ENCODE measurements at regions not wholly inside any gene's neighbourhood (a gene's known extent, or its start where the extent isn't known, plus 50 kb on each side); places are given as distances from the start of the nearest gene placed in this dataset.

DNA sequence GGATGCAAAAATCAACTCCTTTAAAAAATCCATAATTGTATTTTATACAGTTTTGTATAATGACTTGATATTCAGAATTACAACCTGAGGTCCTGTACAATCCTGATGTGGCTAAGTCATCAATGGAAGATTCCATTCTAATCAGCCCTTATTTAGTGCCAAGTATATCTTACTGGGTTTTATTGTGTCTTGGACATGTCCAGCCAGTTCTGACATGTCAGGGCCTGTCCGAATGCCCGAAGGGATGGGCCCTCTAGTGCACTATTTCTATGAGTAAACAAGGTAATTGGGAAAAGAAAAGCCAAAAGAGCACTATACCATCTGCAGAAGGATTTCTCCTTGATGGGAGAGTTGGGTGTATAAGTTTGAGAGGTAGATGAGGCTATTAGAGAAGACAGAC, 412.9 kb downstream of the METTL15 start:
- no peak overlapping the region for H3K4me3 Mint-ChIP-seq (ENCODE audit: unreplicated experiment)
- no peaks in the 10 kb centered on the region for H3K27me3 Mint-ChIP-seq (ENCODE audit: insufficient read depth, unreplicated experiment)
- intact Hi-C loops (cut with micrococcal nuclease; ENCODE audit: unreplicated experiment) = no loop called here

DNA sequence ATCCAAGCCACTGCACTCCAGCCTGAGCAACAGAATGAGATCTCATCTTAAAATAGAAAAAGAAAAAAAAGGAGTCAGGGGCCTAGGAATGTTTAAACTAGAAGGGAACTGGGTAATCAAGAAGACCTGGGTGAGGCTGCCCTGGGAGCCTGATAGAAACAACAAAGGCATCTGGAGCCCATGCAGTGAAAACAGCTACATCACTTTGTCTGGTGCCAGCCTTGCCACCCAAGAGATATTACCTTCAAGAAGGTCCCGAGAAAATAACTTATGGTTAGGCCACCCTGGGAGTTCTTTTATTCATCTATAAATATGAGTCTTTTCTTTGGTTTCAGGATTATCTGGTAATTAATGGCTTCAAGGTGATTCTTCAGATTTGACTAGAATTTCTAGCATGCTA, 412.1 kb downstream of the METTL15 start:
- TF ChIP-seq, protein P1, sequence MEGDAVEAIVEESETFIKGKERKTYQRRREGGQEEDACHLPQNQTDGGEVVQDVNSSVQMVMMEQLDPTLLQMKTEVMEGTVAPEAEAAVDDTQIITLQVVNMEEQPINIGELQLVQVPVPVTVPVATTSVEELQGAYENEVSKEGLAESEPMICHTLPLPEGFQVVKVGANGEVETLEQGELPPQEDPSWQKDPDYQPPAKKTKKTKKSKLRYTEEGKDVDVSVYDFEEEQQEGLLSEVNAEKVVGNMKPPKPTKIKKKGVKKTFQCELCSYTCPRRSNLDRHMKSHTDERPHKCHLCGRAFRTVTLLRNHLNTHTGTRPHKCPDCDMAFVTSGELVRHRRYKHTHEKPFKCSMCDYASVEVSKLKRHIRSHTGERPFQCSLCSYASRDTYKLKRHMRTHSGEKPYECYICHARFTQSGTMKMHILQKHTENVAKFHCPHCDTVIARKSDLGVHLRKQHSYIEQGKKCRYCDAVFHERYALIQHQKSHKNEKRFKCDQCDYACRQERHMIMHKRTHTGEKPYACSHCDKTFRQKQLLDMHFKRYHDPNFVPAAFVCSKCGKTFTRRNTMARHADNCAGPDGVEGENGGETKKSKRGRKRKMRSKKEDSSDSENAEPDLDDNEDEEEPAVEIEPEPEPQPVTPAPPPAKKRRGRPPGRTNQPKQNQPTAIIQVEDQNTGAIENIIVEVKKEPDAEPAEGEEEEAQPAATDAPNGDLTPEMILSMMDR (IDR thresholded peaks at IDR 0.05; ENCODE audit: insufficient read depth in 1 of 2, low read depth in 1 of 2, low read length in 1 of 2, severe bottlenecking in 1 of 2, unreplicated experiment in 1 of 2) = no peak
- Histone ChIP-seq H3K4me1 (no peaks in the 10 kb centered on the region), H3K27me3 (replicated peaks; ENCODE audit: control insufficient read depth, insufficient read depth, low read length) (no peaks in the 10 kb centered on the region), H3K36me3 (ENCODE audit: control insufficient read depth, insufficient read depth, low read length) (no peaks in the 10 kb centered on the region), H3K4me3 (ENCODE audit: low read depth, low read length) (no peak overlapping the region), H3K9me3 (no peaks in the 10 kb centered on the region; the same call in 1 of the 2 replicates)
- ChIA-PET CTCF (no interaction called here), POLR2A (no interaction called here)
- Mint-ChIP-seq H3K4me3 (ENCODE audit: unreplicated experiment) (no peak overlapping the region), H3K36me3 (ENCODE audit: insufficient read depth, unreplicated experiment) (no peaks in the 10 kb centered on the region), H3K27me3 (ENCODE audit: insufficient read depth, unreplicated experiment) (no peaks in the 10 kb centered on the region), H3K4me1 (ENCODE audit: low read depth, unreplicated experiment) (no peaks in the 10 kb centered on the region), H3K27ac (ENCODE audit: unreplicated experiment) (no peak overlapping the region), H3K9me3 (ENCODE audit: unreplicated experiment) (peaks cover 19% of the 10 kb centered on the region)
- DNase-seq = no peak
- no TSS peak for BruUV-seq (replicated peaks)
- intact Hi-C loops (cut with micrococcal nuclease; ENCODE audit: unreplicated experiment) = no loop called here

More for the DNA sequence above, 412.9 kb downstream of the METTL15 start:
- TF ChIP-seq, protein P1 (IDR thresholded peaks at IDR 0.05; ENCODE audit: insufficient read depth in 1 of 2, low read depth in 1 of 2, low read length in 1 of 2, severe bottlenecking in 1 of 2, unreplicated experiment in 1 of 2) = no peak
- Histone ChIP-seq H3K27me3 (replicated peaks; ENCODE audit: control insufficient read depth, insufficient read depth, low read length) (no peaks in the 10 kb centered on the region), H3K9me3 (peaks cover 5% of the 10 kb centered on the region), H3K4me3 (ENCODE audit: low read depth, low read length) (no peak overlapping the region), H3K36me3 (ENCODE audit: control insufficient read depth, insufficient read depth, low read length) (no peaks in the 10 kb centered on the region), H3K4me1 (no peaks in the 10 kb centered on the region)
- no peak for DNase-seq
- Mint-ChIP-seq H3K4me1 (ENCODE audit: low read depth, unreplicated experiment) (no peaks in the 10 kb centered on the region), H3K27ac (ENCODE audit: unreplicated experiment) (no peak overlapping the region), H3K9me3 (ENCODE audit: unreplicated experiment) (peaks cover 19% of the 10 kb centered on the region), H3K36me3 (ENCODE audit: insufficient read depth, unreplicated experiment) (no peaks in the 10 kb centered on the region)
- CTCF ChIA-PET = no interaction called here
- POLR2A ChIA-PET = no interaction called here
- BruUV-seq (replicated peaks) = no TSS peak

DNA sequence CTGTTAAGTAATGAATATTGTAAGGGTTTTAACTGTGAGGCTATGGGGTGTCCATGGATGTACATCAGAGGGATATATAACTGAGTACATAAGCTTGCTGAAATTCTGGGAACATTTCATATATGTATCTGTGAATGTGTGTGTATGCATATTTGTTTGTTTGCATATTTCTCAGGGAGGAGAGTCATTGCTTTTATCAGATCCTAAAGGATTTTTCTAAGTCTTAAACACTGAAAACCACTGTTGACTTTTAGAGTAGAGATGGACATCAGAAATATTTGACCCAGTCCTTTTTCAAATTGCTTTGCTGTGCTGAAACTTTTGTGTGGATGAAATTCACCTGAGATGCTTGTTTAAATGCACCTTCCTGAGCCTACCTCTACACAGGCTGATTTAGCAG, 410.6 kb downstream of the METTL15 start:
- Mint-ChIP-seq H3K4me1 (ENCODE audit: low read depth, unreplicated experiment) (no peaks in the 10 kb centered on the region), H3K4me3 (ENCODE audit: unreplicated experiment) (no peak overlapping the region), H3K36me3 (ENCODE audit: insufficient read depth, unreplicated experiment) (no peaks in the 10 kb centered on the region), H3K27ac (ENCODE audit: unreplicated experiment) (no peak overlapping the region), H3K9me3 (ENCODE audit: unreplicated experiment) (peaks cover 15% of the 10 kb centered on the region), H3K27me3 (ENCODE audit: insufficient read depth, unreplicated experiment) (no peaks in the 10 kb centered on the region)
- TF ChIP-seq, protein P1 (IDR thresholded peaks at IDR 0.05; ENCODE audit: insufficient read depth in 1 of 2, low read depth in 1 of 2, low read length in 1 of 2, severe bottlenecking in 1 of 2, unreplicated experiment in 1 of 2) = no peak
- ChIA-PET CTCF (no interaction called here), POLR2A (no interaction called here)
- intact Hi-C loops (cut with micrococcal nuclease; ENCODE audit: unreplicated experiment) = no loop called here
- Histone ChIP-seq H3K9me3 (no peaks in the 10 kb centered on the region; the same call in 1 of the 2 replicates), H3K4me3 (ENCODE audit: low read depth, low read length) (no peak overlapping the region), H3K4me1 (no peaks in the 10 kb centered on the region), H3K36me3 (ENCODE audit: control insufficient read depth, insufficient read depth, low read length) (no peaks in the 10 kb centered on the region), H3K27me3 (replicated peaks; ENCODE audit: control insufficient read depth, insufficient read depth, low read length) (no peaks in the 10 kb centered on the region)
- no TSS peak for BruUV-seq (replicated peaks)
- DNase-seq = no peak

Data from Caco-2 (cell line).